Ovary (tissue), 3 donors: ENCODE measurements at regions not wholly inside any gene's neighbourhood (a gene's known extent, or its start where the extent isn't known, plus 50 kb on each side); places are given as distances from the start of the nearest gene placed in this dataset.

Experiments used
- EP300 ChIP-seq: sonication (generic); formaldehyde crosslinking; IDR thresholded peaks from one replicate; pipeline ENCODE4 v1.6.1; 2017; ENCODE audit warnings: antibody characterized with exemption
- POLR2A ChIP-seq: fragments of 450-650 bp; IDR thresholded peaks from one replicate; pipeline ENCODE4 v1.6.1; 2017; ENCODE audit warnings: antibody characterized with exemption, mild to moderate bottlenecking, moderate library complexity
- TF ChIP-seq, protein P1 (sequence below), 3 donors: fragments of 450-650 bp in 2 of 3; fragments of 200-600 bp in 1 of 3; IDR thresholded peaks; one replicate each; pipeline versions ENCODE4 v1.5.1 to v1.8.0; 2016 to 2022; ENCODE audit warnings: antibody characterized with exemption in 3 of 3, mild to moderate bottlenecking in 1 of 3
- donor health status: DM: no; HTN: no; CAD: no.

DNA sequence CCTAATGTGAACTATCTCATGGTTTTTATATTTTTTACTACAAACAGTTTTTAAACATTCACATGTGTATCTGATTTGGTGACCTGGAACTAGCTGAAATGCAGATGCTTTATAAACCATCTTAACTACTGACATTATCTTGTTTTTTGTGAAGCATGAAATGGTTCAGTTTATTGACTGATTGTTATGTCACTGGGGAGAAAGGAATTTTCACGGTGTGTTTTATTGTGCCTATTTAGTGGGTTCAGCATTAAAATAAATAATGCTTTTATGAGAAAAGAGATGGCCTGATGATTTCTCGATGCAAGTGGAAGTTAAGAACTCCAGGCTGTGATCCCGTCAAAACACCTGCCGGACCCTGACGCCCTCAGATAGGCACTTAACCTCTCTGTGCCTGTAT is 79.9 kb upstream of the KIF26B start:
- TF ChIP-seq POLR2A (no peak), EP300 (no peak)
- TF ChIP-seq, protein P1, sequence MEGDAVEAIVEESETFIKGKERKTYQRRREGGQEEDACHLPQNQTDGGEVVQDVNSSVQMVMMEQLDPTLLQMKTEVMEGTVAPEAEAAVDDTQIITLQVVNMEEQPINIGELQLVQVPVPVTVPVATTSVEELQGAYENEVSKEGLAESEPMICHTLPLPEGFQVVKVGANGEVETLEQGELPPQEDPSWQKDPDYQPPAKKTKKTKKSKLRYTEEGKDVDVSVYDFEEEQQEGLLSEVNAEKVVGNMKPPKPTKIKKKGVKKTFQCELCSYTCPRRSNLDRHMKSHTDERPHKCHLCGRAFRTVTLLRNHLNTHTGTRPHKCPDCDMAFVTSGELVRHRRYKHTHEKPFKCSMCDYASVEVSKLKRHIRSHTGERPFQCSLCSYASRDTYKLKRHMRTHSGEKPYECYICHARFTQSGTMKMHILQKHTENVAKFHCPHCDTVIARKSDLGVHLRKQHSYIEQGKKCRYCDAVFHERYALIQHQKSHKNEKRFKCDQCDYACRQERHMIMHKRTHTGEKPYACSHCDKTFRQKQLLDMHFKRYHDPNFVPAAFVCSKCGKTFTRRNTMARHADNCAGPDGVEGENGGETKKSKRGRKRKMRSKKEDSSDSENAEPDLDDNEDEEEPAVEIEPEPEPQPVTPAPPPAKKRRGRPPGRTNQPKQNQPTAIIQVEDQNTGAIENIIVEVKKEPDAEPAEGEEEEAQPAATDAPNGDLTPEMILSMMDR (IDR thresholded peaks at IDR 0.05): no peak
